A172 (cell line): ENCODE measurements at regions not wholly inside any gene's neighbourhood (a gene's known extent, or its start where the extent isn't known, plus 50 kb on each side); places are given as distances from the start of the nearest gene placed in this dataset.

Experiments used
- DNase-seq: peaks from one replicate; pipeline ENCODE4 v3.0.0-alpha.2; 2015; ENCODE audit warnings: low spot score

GRCh38 chr9:124179196-124180071 lies 78.3 kb upstream of the NEK6 start:
- no peak for DNase-seq

- no peak for DNase-seq
Observed at GRCh38 chr9:124180557-124180956, 77.2 kb upstream of the NEK6 start.

GRCh38 chr9:124182741-124183140 lies 75.0 kb upstream of the NEK6 start:
- no peak for DNase-seq

GRCh38 chr9:124183772-124184171 lies 74.0 kb upstream of the NEK6 start:
- no peak for DNase-seq

GRCh38 chr9:124185413-124185812 lies 72.3 kb upstream of the NEK6 start:
- DNase-seq: no peak

- DNase-seq: no peak
Observed at GRCh38 chr9:124187311-124187710, 70.4 kb upstream of the NEK6 start.

GRCh38 chr9:124188331-124189110 lies 69.2 kb upstream of the NEK6 start:
- no peak for DNase-seq

GRCh38 chr9:124190761-124191160 lies 67.0 kb upstream of the NEK6 start:
- DNase-seq: no peak

- DNase-seq: no peak
Observed at GRCh38 chr9:124191691-124192395, 65.9 kb upstream of the NEK6 start.

- no peak for DNase-seq
Observed at GRCh38 chr9:124196814-124197176, 61.0 kb upstream of the NEK6 start.

- no peak for DNase-seq
Observed at GRCh38 chr9:124197177-124198095, 60.3 kb upstream of the NEK6 start.

- no peak for DNase-seq
Observed at GRCh38 chr9:124198331-124198730, 59.4 kb upstream of the NEK6 start.

- no peak for DNase-seq
Observed at GRCh38 chr9:124198948-124199347, 58.8 kb upstream of the NEK6 start.

GRCh38 chr9:124199474-124199873 lies 58.3 kb upstream of the NEK6 start:
- no peak for DNase-seq

GRCh38 chr9:124202447-124202971 lies 55.2 kb upstream of the NEK6 start:
- no peak for DNase-seq

- DNase-seq: no peak
Observed at GRCh38 chr9:124205686-124206352, 51.9 kb upstream of the NEK6 start.

GRCh38 chr9:124206391-124206790 lies 51.4 kb upstream of the NEK6 start:
- no peak for DNase-seq
